Fibroblast of skin of left biceps (primary cell): ENCODE measurements at regions not wholly inside any gene's neighbourhood (a gene's known extent, or its start where the extent isn't known, plus 50 kb on each side); places are given as distances from the start of the nearest gene placed in this dataset.
A peak's percentile ranks its signal among the peaks of the same experiment; 100 is the strongest.

Source experiments
- DNase-seq, 2 experiments: peaks; one replicate each; pipeline ENCODE4 v3.0.0-alpha.2; 2013; ENCODE audit warnings: low read depth in 2 of 2

DNA sequence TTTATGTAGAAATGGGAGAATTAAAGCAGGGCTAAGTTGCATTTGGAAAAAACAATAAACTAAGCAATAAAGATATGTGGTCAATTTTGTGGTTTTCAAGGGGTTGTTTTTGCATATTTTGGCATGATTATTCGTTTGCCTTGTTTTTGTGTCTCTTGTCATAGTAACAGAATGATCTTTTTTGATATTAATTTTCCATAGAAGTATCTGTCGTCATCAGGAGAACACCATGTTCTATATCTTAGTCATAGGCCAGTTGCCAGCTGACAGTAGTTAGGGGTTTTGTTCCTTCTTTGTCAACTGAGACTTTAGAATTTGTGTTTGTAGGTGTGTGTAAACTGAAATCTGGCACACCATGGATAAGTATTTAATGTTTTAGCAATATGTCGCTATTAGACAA lies 1354.8 kb downstream of the LRFN5 start:
- DNase-seq: no peak

DNA sequence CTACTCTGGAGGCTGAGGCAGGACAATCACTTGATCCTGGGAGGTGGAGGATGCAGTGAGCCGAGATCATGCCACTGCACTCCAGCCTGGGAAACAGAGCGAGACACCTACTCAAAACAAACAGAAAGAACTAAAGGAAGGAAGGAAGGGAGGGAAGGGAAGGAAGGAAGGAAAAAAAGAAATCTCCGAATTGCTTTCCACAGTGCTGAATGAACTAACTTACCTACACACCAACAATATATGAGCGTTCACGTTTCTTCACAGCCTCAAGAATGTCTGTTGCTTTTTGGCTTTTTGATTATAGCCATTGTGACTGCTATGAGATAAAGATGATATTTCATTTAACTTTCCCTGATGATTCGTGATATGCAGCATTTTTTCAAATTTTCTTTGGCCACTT lies 1343.7 kb downstream of the LRFN5 start:
- no peak for DNase-seq

DNA sequence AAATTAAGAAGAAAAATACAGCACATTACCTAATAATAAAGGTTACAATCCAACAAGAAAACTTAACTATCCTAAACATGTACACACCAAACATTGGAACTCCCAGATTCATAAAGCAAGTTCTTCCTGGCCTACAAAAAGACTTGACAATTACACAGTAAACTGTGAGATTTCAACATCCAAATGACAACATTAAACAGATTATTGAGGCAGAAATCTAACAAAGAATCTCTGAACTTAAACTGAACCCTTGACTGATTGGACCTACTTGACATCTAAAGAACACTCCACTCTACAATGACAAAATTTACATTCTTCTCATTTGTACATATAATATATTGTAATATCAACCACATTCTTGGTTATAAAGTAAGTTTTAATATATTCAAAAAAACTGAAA lies 1341.3 kb downstream of the LRFN5 start:
- DNase-seq: no peak

DNA sequence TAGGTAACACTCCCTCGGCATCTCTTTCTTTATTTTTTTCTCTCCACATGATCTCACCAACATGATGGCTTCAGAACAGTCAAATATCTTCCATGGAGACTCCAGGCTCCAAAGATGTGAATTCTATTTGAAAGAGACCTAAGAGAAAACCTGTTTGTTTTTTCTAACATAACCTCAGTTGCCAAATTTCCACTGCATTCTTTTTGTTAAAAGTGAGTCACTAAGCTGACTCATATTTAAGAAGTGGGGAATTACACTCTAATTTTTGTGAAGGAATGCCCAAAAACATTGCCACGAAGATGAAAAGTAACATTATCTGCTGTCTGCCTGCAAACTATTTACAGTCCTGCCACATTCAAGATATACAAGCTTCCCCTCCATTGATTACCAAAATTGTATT lies 1337.6 kb downstream of the LRFN5 start:
- no peak for DNase-seq

DNA sequence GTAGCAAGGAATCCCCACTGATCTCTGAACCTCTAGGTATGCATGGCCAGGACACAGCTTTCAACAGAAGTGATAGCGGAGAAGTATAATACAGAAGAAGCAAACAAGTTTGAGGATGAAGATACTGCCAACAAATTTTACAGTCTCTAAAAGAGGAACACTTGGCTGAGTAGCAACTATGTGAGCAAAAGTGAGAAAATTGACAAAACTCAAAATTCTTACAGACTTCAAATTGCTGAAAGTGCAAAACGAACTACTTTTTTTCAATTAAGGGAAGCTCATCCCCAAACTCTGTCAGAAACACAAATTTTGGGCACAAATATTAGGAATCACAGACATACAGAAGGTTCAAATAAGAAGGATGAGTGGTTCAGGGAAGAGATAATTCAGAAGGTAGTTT lies 1324.6 kb downstream of the LRFN5 start:
- DNase-seq: no peak

DNA sequence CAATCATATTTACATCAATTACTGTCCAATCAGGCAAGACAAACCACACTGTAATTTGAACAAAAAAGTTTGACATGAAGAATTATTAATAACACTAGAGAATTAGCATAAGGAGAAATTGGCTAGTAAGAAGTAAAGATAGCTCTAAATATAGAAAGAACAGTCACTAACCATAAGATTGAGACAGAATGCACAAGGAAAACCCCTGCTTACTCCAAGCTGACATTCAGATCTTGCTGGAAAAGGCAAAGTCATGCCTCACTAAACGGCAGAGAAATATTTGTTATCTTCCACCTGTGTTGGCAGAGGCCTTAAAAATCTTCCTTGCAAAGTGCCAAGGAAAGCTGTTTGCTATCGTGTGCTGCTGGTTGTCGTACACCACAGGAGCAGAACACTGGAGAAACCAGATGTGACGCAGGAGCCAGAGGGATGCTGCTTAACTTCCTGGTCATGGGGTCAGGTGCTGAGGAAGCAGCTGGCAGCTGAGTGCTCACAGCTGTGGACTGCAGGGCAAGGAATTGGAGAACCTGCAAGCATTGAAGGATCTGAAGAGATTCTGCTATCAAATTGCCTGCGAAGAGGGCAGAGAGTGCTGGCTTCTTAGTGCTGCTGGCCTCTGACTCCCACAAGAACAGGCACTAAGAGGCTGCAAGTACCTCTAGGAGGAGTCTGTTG lies 1323.3 kb downstream of the LRFN5 start:
- no peak for DNase-seq

DNA sequence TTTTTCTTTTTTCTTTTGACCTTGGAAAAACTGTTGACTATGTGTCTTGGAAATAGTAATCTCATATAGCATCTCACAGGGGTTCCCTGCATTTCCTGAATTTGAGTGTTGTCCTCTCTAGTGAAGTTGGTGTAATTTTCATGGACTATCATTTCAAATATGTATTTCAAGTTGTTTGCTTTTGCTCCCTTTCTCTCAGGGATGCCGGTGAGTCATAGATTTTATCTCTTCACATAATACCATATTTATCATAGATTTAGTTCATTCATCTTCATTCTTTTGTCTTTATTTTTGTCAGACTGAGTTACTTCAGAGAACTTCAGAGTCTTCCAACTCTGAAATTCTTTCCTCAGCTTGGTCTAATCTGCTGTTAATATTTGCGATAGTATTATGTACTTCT lies 1320.6 kb downstream of the LRFN5 start:
- DNase-seq: no peak

DNA sequence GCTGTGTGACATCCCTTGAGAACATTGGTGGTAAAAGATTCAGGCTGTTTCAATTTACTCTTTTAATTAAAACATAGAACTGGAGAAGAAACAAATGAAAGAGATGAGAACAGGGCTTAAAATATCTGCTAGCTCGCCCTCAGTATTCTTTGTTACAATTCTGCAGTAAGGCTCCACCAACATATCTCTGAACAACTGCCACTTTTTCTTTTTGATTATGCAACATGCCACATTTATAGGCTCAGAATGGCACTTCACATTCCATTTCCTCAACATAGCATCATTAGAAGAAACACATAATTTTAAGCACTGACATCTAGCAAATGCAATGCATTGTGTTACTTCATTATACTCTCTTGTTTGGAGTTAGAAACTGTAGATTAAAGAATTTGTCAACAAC lies 1315.2 kb downstream of the LRFN5 start:
- DNase-seq: no peak

DNA sequence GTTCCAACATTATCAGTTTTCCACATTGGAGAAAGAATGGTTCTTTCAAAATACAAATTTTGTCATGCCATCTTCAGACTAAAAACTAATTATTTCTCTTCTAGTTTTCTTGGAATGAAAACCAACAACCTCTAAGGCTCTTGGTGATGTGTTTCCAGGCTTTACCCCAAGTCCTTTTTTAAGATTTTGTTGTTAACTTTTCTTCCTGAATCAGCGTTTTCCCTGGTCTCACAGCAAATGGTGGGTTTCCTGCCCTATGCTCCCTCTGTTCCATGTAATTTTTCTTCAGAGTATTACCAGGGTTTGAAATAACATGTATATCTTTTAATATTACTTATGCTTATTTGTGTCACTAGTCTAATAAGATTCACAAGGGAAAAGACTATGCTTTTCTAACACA lies 1311.9 kb downstream of the LRFN5 start:
- no peak for DNase-seq

DNA sequence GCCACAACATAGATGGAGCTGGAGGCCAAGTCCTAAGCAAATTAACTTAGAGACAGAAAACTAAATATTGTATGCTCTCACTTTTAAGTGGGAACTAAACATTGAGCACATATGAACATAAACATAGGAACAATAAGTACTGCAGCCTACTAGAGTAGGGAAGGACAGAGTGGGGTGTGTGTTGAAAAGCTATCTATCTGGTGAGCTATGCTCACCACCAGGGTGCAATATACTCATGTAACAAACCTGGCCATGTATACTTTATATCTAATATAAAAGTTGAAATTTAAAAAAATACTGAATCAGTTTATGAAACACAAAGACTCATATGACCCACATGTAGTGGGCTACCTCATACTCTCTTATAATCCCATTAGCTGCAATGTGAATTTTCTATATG lies 1305.0 kb downstream of the LRFN5 start:
- DNase-seq: no peak

DNA sequence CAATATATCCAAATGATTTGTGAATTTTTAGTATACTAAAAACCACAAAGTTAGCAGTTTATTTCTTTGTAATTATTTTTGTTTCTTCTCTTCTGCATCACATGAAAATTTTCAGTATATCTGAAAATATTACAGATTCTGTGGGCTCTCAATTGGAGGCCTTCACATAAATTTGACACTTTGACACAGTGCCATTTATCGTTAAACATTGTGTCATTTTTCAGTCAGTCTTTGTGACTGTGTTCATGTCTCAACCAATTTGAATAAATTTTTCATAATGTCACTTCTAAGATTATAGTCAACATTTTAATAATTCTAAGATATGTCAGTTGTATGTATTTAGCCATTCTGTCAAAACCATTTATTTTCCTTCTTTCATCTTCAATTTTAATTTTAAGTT lies 1303.0 kb downstream of the LRFN5 start:
- DNase-seq: no peak

DNA sequence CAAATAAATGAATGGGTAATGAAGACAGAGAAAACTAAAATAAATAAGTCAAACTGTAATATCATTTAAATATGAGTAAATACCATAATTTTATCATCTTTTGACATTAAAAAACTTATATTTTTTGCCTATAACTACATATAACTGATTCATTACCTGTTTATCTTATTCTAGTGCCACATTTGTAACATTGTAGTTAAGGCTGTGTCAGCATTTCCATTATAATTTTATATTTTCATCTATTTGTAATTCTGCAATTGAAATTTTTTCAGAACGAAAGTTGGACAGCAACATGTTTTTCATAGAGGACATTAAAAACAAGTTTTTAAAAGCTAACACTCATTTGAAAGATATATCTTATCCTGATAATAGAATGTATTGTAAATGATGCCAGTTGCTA lies 1286.5 kb downstream of the LRFN5 start:
- DNase-seq: no peak

DNA sequence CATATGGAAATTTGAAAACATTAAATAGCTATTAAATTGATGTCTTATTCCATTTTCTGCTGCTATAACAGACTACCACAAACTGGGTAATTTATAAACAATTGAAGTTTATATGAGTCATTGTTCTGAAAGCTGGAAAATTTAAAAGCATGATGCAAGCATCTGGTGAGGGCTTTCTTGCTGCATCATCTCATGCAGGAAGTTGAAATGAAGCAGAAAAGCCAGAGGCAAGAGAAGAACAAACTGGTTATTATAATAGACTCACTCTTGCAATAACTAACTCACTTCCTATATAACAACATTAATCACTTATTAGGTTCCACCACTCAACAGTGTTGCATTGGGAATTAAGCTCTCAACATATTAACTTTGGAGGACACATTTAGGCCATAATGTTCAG lies 1277.4 kb downstream of the LRFN5 start:
- DNase-seq: peak; percentile 45 to 47

DNA sequence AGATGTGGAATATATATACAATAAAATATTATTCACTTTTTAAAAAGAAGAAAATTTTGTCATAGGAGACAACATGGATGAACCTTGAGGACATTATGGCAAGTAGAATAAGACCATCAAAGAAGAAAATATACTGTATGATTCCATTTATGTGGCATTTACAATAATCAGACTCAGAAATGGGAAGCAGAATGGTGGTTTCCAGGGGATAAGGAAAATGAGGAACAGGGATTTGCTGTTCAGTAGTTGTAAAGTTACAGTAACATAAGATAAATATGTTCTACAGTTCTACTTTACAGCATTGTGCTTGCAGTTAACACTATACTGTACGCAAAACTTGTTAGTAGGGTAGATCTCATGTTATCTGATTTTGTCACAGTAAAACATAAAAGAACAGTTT lies 1271.0 kb downstream of the LRFN5 start:
- DNase-seq: no peak

DNA sequence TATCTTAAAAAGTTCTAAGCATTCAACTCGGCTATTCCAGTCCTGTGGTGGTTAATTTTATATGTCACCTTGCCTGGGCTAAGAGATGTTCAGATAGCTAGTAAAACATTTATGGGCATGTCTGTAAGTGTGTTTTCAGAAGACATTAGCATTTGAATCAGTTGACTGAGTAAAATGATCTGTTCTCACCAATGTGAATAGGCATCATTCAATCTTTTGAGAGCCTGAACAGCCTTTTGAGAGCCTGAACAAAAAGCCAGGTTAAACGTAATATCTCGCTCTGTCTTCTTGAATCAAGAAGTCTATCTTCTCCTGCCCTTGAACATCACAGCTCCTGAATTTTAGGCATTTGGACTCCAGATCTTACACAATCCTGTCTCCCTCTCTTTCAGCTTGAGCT lies 1266.1 kb downstream of the LRFN5 start:
- no peak for DNase-seq

DNA sequence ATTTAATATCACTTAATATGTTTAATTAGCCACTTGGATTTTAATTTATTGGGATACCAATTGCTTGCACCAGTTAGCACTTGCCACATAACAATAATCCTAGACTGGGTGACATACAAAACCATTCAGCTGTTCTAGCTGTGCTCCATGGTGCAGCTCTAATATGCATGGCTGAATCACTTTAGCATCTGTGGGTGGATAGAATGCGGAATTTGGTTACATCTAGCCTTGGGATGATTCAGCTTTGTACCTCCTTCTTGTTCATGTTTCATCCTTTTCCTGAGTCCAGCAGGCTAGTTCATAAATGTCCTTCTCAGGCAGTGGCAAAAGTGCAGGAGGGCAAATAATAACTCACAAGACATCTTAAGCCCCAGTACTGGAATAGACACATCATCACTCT lies 1263.0 kb downstream of the LRFN5 start:
- no peak for DNase-seq

DNA sequence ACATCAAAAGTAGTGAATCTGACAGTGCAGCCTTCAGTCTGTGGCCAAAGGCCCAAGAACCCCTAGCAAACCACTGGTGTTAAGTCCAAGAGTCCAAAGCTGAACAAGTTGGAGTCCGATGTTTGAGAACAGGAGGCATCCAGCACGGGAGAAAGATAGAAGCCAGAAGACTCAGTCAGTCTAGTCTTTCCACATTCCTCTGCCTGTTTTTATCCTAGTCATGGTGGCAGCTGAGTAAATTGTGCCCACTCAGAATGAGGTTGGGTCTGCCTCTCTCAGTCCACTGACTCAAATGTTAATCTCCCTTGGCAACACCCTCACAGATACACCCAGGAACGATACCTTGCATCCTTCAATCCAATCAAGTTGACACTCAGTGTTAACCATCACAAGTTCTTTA lies 1255.4 kb downstream of the LRFN5 start:
- DNase-seq: no peak

DNA sequence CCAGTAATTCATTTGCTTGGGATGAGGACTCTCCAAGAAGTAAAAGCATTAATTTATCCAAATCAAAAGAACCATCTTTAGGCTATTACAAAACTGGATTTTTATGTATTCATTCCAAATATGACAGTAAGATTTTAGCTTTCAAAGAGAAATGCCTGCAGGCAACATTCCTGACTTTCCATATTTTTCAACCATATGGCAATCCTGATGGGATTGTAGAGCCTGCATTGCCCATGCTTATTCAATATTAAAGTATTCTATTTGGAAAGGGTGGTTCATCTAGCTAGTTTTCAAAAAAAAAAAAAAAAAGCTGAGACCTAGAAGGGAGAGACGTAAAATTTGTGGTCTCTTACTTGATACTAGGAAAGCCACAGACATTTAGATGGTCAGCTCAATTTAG lies 1253.7 kb downstream of the LRFN5 start:
- no peak for DNase-seq

DNA sequence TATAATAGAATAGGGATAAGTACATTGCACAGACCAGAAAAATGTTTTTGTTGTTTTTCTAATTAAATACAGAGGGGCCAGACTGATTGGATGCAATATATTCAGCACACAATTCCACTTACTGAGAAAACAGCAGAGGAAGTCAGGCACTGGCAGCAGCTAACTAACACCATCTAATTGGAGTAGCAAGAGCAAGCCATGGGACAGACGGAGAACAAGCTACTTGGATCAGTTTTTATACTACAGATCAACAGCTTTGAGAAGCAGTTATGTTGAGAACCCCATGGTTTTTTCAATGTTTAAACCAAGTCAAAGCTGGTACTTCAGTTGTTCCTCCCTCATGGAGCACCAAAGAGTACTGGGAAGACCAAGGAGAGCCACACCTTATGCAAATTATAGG lies 1249.4 kb downstream of the LRFN5 start:
- no peak for DNase-seq

DNA sequence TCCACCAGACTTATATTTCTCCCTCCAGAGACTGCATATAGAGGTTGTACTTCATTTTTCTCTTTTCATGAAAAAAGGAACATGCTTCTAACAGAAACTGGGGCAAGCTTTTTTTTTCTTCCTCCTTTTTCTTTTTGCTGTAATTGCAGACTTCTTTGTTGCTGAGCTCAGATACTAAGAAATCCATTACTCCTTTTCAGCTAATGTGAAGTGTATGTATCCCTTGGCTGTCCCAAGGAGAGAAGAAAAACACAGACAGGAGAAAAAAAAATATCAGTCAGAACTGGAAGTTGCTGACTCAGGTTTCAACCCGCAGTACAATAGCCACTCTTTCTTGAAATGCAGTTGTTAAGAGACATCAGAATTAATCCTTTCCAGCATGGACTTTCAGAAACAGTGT lies 1248.4 kb downstream of the LRFN5 start:
- no peak for DNase-seq

DNA sequence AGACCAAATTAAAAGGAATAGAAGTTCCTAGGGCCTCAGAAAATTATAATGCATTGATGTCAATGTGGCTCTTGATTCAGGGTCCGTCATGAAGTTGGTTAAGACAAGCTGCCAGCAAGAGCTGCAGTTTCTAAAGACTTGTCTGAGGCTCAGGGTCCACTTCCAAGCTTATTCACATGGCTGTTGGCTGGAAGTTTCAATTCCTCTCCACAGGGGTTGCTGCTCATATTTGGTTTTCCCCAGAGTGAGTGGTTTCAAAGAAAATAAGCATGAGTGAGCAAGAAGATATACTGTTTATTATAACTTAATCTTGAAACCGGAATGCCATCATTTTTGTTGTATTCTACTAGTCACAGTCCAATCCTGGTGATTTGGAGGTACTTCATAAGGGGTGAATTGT lies 1247.4 kb downstream of the LRFN5 start:
- no peak for DNase-seq

DNA sequence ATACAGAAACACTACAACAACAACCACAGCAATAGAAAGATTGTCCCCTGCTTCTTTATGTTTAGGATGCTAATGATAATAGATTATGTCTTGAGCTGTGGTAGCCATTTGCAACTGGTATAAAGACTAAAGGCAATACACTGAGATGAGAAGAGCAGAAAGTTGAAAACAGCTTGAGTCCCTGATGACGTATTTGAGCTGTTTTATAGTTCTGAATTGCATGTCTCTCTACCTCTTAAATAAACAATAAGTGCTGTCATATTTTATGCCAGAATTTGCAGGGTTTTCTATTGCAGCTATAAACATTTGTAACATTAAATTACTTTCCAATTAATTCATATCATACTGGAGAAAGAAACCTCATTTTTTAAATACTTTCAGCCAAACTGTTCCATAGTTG lies 1242.0 kb downstream of the LRFN5 start:
- no peak for DNase-seq

DNA sequence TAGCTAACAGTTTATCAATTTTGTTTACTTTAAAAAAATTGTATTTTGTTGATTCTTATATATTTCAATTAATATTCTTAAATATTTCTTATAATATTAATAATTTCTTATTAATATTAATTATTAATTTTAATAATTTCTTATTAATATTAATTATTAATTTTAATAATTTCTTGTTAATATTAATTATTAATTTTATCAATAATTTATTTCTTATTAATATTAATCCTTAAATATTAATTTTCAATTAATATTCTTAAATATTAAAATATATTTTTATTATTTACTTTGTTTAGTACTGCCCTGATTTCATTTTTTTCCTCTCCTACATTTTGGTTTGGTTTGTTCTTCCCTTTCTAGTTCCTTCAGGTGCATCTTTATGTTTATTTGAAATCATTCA lies 1208.1 kb downstream of the LRFN5 start:
- DNase-seq: no peak

DNA sequence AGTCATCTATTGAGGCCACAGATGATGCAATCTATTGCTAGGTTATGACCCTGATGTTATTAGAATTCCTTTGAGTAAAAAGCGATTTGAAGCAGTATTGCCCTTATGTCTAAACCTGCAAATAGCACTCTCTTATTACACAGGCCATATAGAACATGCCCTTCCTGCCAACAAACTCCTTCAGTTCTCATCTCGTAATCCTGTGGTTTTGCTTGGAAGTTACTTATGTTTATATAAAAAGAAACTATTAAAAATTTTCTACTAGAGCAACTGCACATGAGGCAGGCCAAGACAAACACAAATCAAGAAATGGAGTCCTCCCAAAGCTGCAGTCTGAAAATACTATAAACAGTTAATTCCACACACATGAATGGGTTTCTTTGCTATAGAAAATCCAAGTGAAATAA lies 1200.2 kb downstream of the LRFN5 start:
- peak; percentile 36 to 47 for DNase-seq

DNA sequence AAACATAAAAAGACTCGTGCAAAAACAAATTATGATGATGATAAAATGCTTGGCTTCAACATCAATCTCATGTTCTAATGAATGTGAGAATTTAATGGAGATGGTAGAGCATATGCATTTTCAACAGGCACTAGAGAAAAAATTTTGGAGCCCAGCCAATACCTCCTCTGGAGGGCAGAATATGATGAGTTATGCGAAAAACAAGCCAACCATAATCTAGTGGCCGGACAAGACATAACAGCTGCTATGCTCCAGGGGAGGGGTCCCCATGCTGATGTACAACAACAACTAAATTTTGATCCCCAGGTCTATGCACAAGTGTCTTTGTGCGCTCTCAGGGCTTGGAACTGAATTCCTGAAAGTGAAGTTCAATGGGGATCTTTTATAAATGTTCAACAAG lies 1197.5 kb downstream of the LRFN5 start:
- DNase-seq: no peak
